Smooth muscle cell (in vitro differentiated cells): ENCODE measurements at regions not wholly inside any gene's neighbourhood (a gene's known extent, or its start where the extent isn't known, plus 50 kb on each side); places are given as distances from the start of the nearest gene placed in this dataset.

Experiments
- DNase-seq: peaks from one replicate; lab custom pipeline; 2025; ENCODE audit not compliant: unreplicated experiment; lab: John Stamatoyannopoulos, UW
- H2AFZ ChIP-seq: fragments of 200-600 bp; sonication (generic); 2 replicates; pipeline ENCODE4 v1.6.0; 2016; ENCODE audit warnings: antibody characterized with exemption, low read depth, mild to moderate bottlenecking
- H3F3A ChIP-seq: fragments of 200-600 bp; sonication (generic); 2 replicates; pipeline ENCODE4 v1.6.0; 2017; ENCODE audit warnings: antibody characterized with exemption, low read depth
- H3K27ac ChIP-seq: fragments of 200-600 bp; sonication (generic); 2 replicates; pipeline ENCODE4 v1.5.1; 2016; ENCODE audit warnings: low read depth, mild to moderate bottlenecking
- H3K27me3 ChIP-seq: fragments of 200-600 bp; sonication (generic); 2 replicates; pipeline ENCODE4 v1.6.1; 2016; ENCODE audit warnings: low read depth, mild to moderate bottlenecking
- H3K36me3 ChIP-seq: fragments of 200-600 bp; sonication (generic); 2 replicates; pipeline ENCODE4 v1.5.1; 2016; ENCODE audit warnings: low read depth
- H3K4me1 ChIP-seq: fragments of 200-600 bp; sonication (generic); 2 replicates; pipeline ENCODE4 v1.5.1; 2016; ENCODE audit warnings: low read depth
- H3K4me2 ChIP-seq: fragments of 200-600 bp; sonication (generic); 2 replicates; pipeline ENCODE4 v1.6.0; 2016; ENCODE audit warnings: mild to moderate bottlenecking
- H3K4me3 ChIP-seq: fragments of 200-600 bp; sonication (generic); 2 replicates; pipeline ENCODE4 v1.5.1; 2016; ENCODE audit warnings: mild to moderate bottlenecking
- H3K79me2 ChIP-seq: fragments of 200-600 bp; sonication (generic); 2 replicates; pipeline ENCODE4 v1.6.0; 2016; ENCODE audit warnings: low read depth, mild to moderate bottlenecking
- H3K9ac ChIP-seq: fragments of 200-600 bp; sonication (generic); 2 replicates; pipeline ENCODE4 v1.6.0; 2016; ENCODE audit warnings: low read depth
- H3K9me3 ChIP-seq: fragments of 200-600 bp; sonication (generic); replicated peaks from 2 replicates; pipeline ENCODE4 v1.5.1; 2016; ENCODE audit warnings: low read depth
- H4K20me1 ChIP-seq: fragments of 200-600 bp; sonication (generic); 2 replicates; pipeline ENCODE4 v1.6.0; 2016; ENCODE audit warnings: low read depth
- CTCF ChIP-seq: fragments of 200-600 bp; sonication (generic); IDR thresholded peaks from 2 replicates; pipeline ENCODE4 v1.5.1; 2017; ENCODE audit warnings: borderline replicate concordance, mild to moderate bottlenecking, antibody characterized with exemption; ENCODE audit not compliant: insufficient read depth, poor library complexity, severe bottlenecking
- WGBS: methylation state at CpG from one replicate; pipeline ENCODE4 v1.1.7; 2016; ENCODE audit warnings: low lambda C conversion rate; 5-methylcytosine and 5-hydroxymethylcytosine counted together

- H3K27ac ChIP-seq, result no peak overlapping the region
Measured at GRCh38 chr2:42963452-42964068, 171.2 kb upstream of the HAAO start.

GRCh38 chr2:42962508-42962953 is 170.1 kb upstream of the HAAO start:
- H3K9me3 ChIP-seq, result no peaks in the 10 kb centered on the region
- no peak overlapping the region for H3K9ac ChIP-seq
- H3K36me3 ChIP-seq, result no peaks in the 10 kb centered on the region
- no peak for TF ChIP-seq CTCF
- WGBS, result 58% methylated on average over 12 of the region's 12 CpGs
- no peak overlapping the region for H3K27ac ChIP-seq
- H2AFZ ChIP-seq, result no peak overlapping the region
- no peak overlapping the region for H3K4me2 ChIP-seq
- peaks cover 8% of the 10 kb centered on the region for H3K4me1 ChIP-seq
- no peak for DNase-seq
- H3F3A ChIP-seq, result no peaks in the 10 kb centered on the region
- H3K27me3 ChIP-seq, result no peaks in the 10 kb centered on the region
- no peak overlapping the region for H3K4me3 ChIP-seq
- H3K79me2 ChIP-seq, result no peaks in the 10 kb centered on the region
- no peaks in the 10 kb centered on the region for H4K20me1 ChIP-seq

More at GRCh38 chr2:42963452-42964068, 171.2 kb upstream of the HAAO start:
- Histone ChIP-seq H3K36me3 (no peaks in the 10 kb centered on the region), H3K27me3 (no peaks in the 10 kb centered on the region), H3K4me3 (no peak overlapping the region), H3K9me3 (no peaks in the 10 kb centered on the region), H3F3A (no peaks in the 10 kb centered on the region), H3K4me2 (no peak overlapping the region), H3K9ac (no peak overlapping the region), H3K79me2 (no peaks in the 10 kb centered on the region), H2AFZ (no peak overlapping the region), H4K20me1 (no peaks in the 10 kb centered on the region), H3K4me1 (peaks cover 8% of the 10 kb centered on the region)
- 97% methylated on average over 9 of the region's 9 CpGs for WGBS
- no peak for DNase-seq
- no peak for TF ChIP-seq CTCF

GRCh38 chr2:42961961-42962360 is 169.6 kb upstream of the HAAO start:
- no peaks in the 10 kb centered on the region for H3F3A ChIP-seq
- H3K9ac ChIP-seq, result no peak overlapping the region
- H3K4me1 ChIP-seq, result peaks cover 8% of the 10 kb centered on the region
- no peak overlapping the region for H3K4me3 ChIP-seq
- no peak overlapping the region for H3K27ac ChIP-seq
- H3K27me3 ChIP-seq, result no peaks in the 10 kb centered on the region
- H3K36me3 ChIP-seq, result no peaks in the 10 kb centered on the region
- no peak for DNase-seq
- no peak for TF ChIP-seq CTCF
- no peaks in the 10 kb centered on the region for H3K9me3 ChIP-seq
- no peak overlapping the region for H3K4me2 ChIP-seq
- H2AFZ ChIP-seq, result no peak overlapping the region
- 70% methylated on average over 7 of the region's 7 CpGs for whole genome bisulfite sequencing
- H4K20me1 ChIP-seq, result no peaks in the 10 kb centered on the region
- no peaks in the 10 kb centered on the region for H3K79me2 ChIP-seq

DNA sequence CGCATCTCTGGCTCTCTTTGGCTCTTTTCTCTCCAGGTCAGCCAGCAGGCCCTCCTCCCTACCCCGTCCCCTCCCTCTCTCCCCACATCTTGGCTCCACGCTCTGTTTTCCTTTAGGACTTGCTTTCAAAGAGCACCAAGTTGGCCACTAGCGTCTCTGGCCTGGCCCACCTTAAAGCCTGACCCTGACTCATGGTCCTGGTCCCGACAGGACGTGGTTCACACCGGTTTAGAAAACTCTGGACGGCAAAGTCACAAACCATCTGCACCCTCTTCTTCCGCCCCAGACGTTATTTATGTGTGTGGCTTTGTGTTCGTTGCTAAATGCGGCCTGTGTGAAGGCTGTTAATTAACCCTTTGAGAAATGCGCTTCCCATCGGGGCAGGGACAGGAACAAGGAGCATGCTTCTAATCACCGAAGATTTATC is 169.0 kb upstream of the HAAO start:
- no peak for TF ChIP-seq CTCF
- no peak for DNase-seq
- H3K79me2 ChIP-seq, result no peaks in the 10 kb centered on the region
- no peaks in the 10 kb centered on the region for H3F3A ChIP-seq
- H3K9me3 ChIP-seq, result no peaks in the 10 kb centered on the region
- H3K27ac ChIP-seq, result no peak overlapping the region
- H3K36me3 ChIP-seq, result no peaks in the 10 kb centered on the region
- H3K4me3 ChIP-seq, result no peak overlapping the region
- WGBS, result 39% methylated on average over 15 of the region's 15 CpGs
- no peaks in the 10 kb centered on the region for H4K20me1 ChIP-seq
- no peak overlapping the region for H3K9ac ChIP-seq
- H3K4me1 ChIP-seq, result peaks cover 8% of the 10 kb centered on the region
- peak overlapping the region; percentile 74 for H2AFZ ChIP-seq
- no peak overlapping the region for H3K4me2 ChIP-seq
- H3K27me3 ChIP-seq, result no peaks in the 10 kb centered on the region
